Activated B cell treated with CpG ODN at 0.5 μM for 24 hours (primary cell): ENCODE measurements at regions not wholly inside any gene's neighbourhood (a gene's known extent, or its start where the extent isn't known, plus 50 kb on each side); places are given as distances from the start of the nearest gene placed in this dataset.

Source experiments
- ATAC-seq: fragments of 200-7000 bp; cut with Tn5 transposase; one replicate; pipeline ENCODE4 v1.10.0; 2021; ENCODE audit warnings: low read depth, mild to moderate bottlenecking, moderate library complexity
- CTCF ChIA-PET: fragments of 350-600 bp; sonication (Branson Sonifier 250); formaldehyde crosslinking; loops from one replicate; lab custom pipeline; 2021; ENCODE audit warnings: antibody characterized with exemption; lab: Charles Lee
- POLR2A ChIA-PET: fragments of 350-600 bp; sonication (Branson Sonifier 250); formaldehyde crosslinking; loops from one replicate; lab custom pipeline; 2021; ENCODE audit warnings: antibody characterized with exemption; lab: Charles Lee
- DNase-seq: peaks from one replicate; pipeline ENCODE4 v3.0.0; 2022
- H3K27ac Mint-ChIP-seq: one replicate; pipeline ENCODE4 v1.8.0; 2020; ENCODE audit warnings: mixed read lengths
- H3K27me3 Mint-ChIP-seq: one replicate; pipeline ENCODE4 v1.8.0; 2021; ENCODE audit warnings: mixed read lengths
- H3K36me3 Mint-ChIP-seq: one replicate; pipeline ENCODE4 v1.8.0; 2021; ENCODE audit warnings: low read depth, mixed read lengths
- H3K4me1 Mint-ChIP-seq: one replicate; pipeline ENCODE4 v1.8.0; 2021; ENCODE audit warnings: mixed read lengths
- H3K4me3 Mint-ChIP-seq: one replicate; pipeline ENCODE4 v1.8.0; 2020; ENCODE audit warnings: mild to moderate bottlenecking, mixed read lengths
- H3K9me3 Mint-ChIP-seq: one replicate; pipeline ENCODE4 v1.8.0; 2020; ENCODE audit warnings: mixed read lengths
- CTCF ChIP-seq: fragments of 200-600 bp; IDR thresholded peaks from one replicate; pipeline ENCODE4 v1.8.0; 2022; ENCODE audit warnings: antibody characterized with exemption, mild to moderate bottlenecking
- intact Hi-C: fragments of 100-400 bp; cut with micrococcal nuclease; formaldehyde crosslinking; loops from one replicate; pipeline ENCODE4 v1.15.1; 2024

GRCh38 chr15:94987085-94987484, 755.7 kb downstream of the MCTP2 start:
- H3K4me3 Mint-ChIP-seq, result no peak overlapping the region
- peaks cover 20% of the 10 kb centered on the region for H3K9me3 Mint-ChIP-seq
- DNase-seq (no peak), ATAC-seq (no peak)
- ChIA-PET CTCF (no interaction called here), POLR2A (no interaction called here)
- no peaks in the 10 kb centered on the region for H3K27me3 Mint-ChIP-seq
- no peak overlapping the region for H3K27ac Mint-ChIP-seq
- no peaks in the 10 kb centered on the region for H3K36me3 Mint-ChIP-seq
- intact Hi-C loops, result no loop called here
- H3K4me1 Mint-ChIP-seq, result no peaks in the 10 kb centered on the region
- TF ChIP-seq CTCF, result no peak

- ChIA-PET POLR2A (no interaction called here), CTCF (no interaction called here)
- peaks cover 14% of the 10 kb centered on the region for H3K9me3 Mint-ChIP-seq
- intact Hi-C loops, result no loop called here
- no peak overlapping the region for H3K4me3 Mint-ChIP-seq
- H3K27ac Mint-ChIP-seq, result no peak overlapping the region
- no peak for TF ChIP-seq CTCF
- H3K27me3 Mint-ChIP-seq, result no peaks in the 10 kb centered on the region
- no peaks in the 10 kb centered on the region for H3K36me3 Mint-ChIP-seq
- no peaks in the 10 kb centered on the region for H3K4me1 Mint-ChIP-seq
- ATAC-seq (no peak), DNase-seq (no peak)
Measured at GRCh38 chr15:94991718-94992117, 760.4 kb downstream of the MCTP2 start.

- no peak for DNase-seq
- no peak overlapping the region for H3K4me3 Mint-ChIP-seq
- ChIA-PET CTCF (no interaction called here), POLR2A (no interaction called here)
- H3K4me1 Mint-ChIP-seq, result no peaks in the 10 kb centered on the region
- H3K36me3 Mint-ChIP-seq, result no peaks in the 10 kb centered on the region
- no peaks in the 10 kb centered on the region for H3K27me3 Mint-ChIP-seq
- TF ChIP-seq CTCF, result no peak
- peaks cover 3% of the 10 kb centered on the region for H3K9me3 Mint-ChIP-seq
- intact Hi-C loops, result loop anchor here (10.0 kb wide), 2 partner anchors 65 kb away; no protein-coding TSS in a partner anchor
- no peak overlapping the region for H3K27ac Mint-ChIP-seq
- ATAC-seq, result no peak
Measured at GRCh38 chr15:95009635-95010034, 778.3 kb downstream of the MCTP2 start.

- ChIA-PET POLR2A (no interaction called here), CTCF (no interaction called here)
- Mint-ChIP-seq H3K27me3 (no peaks in the 10 kb centered on the region), H3K9me3 (no peaks in the 10 kb centered on the region), H3K4me1 (no peaks in the 10 kb centered on the region), H3K36me3 (no peaks in the 10 kb centered on the region), H3K27ac (no peak overlapping the region), H3K4me3 (no peak overlapping the region)
- DNase-seq (no peak), ATAC-seq (no peak)
- intact Hi-C loops, result loop anchor here (10.0 kb wide), 1 partner anchor 61 kb away; no protein-coding TSS in a partner anchor
- no peak for TF ChIP-seq CTCF
Measured at GRCh38 chr15:95013381-95013780, 782.0 kb downstream of the MCTP2 start.

GRCh38 chr15:95016511-95017229, 785.3 kb downstream of the MCTP2 start:
- Mint-ChIP-seq H3K9me3 (no peaks in the 10 kb centered on the region), H3K4me3 (no peak overlapping the region), H3K27ac (no peak overlapping the region), H3K36me3 (no peaks in the 10 kb centered on the region), H3K4me1 (no peaks in the 10 kb centered on the region), H3K27me3 (no peaks in the 10 kb centered on the region)
- no peak for ATAC-seq
- POLR2A ChIA-PET, result no interaction called here
- intact Hi-C loops, result loop anchor here (10.0 kb wide), 1 partner anchor 58 kb away; no protein-coding TSS in a partner anchor
- CTCF ChIA-PET, result no interaction called here
- DNase-seq, result no peak
- no peak for TF ChIP-seq CTCF
